ENCODE measurements at regions not wholly inside any gene's neighbourhood (a gene's known extent, or its start where the extent isn't known, plus 50 kb on each side); places are given as distances from the start of the nearest gene placed in this dataset.
A peak's percentile ranks its signal among the peaks of the same experiment; 100 is the strongest.

- no peak overlapping the region for H3K4me3 ChIP-seq (replicated peaks; ENCODE audit: insufficient read depth, low read length)
- TF ChIP-seq, protein P1, sequence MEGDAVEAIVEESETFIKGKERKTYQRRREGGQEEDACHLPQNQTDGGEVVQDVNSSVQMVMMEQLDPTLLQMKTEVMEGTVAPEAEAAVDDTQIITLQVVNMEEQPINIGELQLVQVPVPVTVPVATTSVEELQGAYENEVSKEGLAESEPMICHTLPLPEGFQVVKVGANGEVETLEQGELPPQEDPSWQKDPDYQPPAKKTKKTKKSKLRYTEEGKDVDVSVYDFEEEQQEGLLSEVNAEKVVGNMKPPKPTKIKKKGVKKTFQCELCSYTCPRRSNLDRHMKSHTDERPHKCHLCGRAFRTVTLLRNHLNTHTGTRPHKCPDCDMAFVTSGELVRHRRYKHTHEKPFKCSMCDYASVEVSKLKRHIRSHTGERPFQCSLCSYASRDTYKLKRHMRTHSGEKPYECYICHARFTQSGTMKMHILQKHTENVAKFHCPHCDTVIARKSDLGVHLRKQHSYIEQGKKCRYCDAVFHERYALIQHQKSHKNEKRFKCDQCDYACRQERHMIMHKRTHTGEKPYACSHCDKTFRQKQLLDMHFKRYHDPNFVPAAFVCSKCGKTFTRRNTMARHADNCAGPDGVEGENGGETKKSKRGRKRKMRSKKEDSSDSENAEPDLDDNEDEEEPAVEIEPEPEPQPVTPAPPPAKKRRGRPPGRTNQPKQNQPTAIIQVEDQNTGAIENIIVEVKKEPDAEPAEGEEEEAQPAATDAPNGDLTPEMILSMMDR (IDR thresholded peaks at IDR 0.05; ENCODE audit: insufficient read depth, low read length), result peak; percentile 4
- TF ChIP-seq POLR2AphosphoS5 (IDR thresholded peaks at IDR 0.05; ENCODE audit: low read depth), result no peak
- no peak for DNase-seq (ENCODE audit: low read depth in 1 of 2, low spot score in 1 of 2)
- H3K27me3 ChIP-seq (ENCODE audit: insufficient read depth, poor library complexity, severe bottlenecking), result no peaks in the 10 kb centered on the region
- no peak overlapping the region for H3K27ac ChIP-seq (replicated peaks)
Measured at GRCh38 chr5:92518318-92518904, 1062.6 kb downstream of the NR2F1-AS1 start.

DNA sequence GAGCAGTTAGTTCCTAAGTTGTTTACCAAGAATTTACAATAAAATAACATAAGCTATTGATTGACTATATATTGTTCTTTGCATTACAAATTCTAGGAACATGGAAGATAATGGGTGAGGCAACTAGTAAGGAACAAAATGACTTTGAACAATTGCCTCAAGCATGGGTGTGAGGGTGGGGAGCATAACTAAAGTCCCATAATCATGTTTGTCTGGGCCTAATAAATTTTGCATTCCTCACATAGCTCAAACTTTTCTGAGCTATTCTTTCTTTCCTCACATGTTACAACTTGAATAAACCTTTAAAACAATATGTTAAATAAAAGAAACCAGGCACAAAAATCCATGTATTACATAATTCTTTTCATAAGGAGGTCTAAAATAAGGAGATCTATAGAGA lies 1066.1 kb downstream of the NR2F1-AS1 start:
- Histone ChIP-seq H3K27me3 (ENCODE audit: insufficient read depth, poor library complexity, severe bottlenecking) (no peaks in the 10 kb centered on the region), H3K27ac (replicated peaks) (no peak overlapping the region), H3K4me3 (replicated peaks; ENCODE audit: insufficient read depth, low read length) (no peak overlapping the region)
- TF ChIP-seq GABPA (IDR thresholded peaks at IDR 0.05; ENCODE audit: low read depth), result no peak
- TF ChIP-seq POLR2AphosphoS5 (IDR thresholded peaks at IDR 0.05; ENCODE audit: low read depth), result no peak
- no peak for TF ChIP-seq SPI1 (IDR thresholded peaks at IDR 0.05; ENCODE audit: borderline replicate concordance, low read depth)
- TF ChIP-seq, protein P1 (IDR thresholded peaks at IDR 0.05; ENCODE audit: insufficient read depth, low read length), result no peak
- TF ChIP-seq, protein P2, sequence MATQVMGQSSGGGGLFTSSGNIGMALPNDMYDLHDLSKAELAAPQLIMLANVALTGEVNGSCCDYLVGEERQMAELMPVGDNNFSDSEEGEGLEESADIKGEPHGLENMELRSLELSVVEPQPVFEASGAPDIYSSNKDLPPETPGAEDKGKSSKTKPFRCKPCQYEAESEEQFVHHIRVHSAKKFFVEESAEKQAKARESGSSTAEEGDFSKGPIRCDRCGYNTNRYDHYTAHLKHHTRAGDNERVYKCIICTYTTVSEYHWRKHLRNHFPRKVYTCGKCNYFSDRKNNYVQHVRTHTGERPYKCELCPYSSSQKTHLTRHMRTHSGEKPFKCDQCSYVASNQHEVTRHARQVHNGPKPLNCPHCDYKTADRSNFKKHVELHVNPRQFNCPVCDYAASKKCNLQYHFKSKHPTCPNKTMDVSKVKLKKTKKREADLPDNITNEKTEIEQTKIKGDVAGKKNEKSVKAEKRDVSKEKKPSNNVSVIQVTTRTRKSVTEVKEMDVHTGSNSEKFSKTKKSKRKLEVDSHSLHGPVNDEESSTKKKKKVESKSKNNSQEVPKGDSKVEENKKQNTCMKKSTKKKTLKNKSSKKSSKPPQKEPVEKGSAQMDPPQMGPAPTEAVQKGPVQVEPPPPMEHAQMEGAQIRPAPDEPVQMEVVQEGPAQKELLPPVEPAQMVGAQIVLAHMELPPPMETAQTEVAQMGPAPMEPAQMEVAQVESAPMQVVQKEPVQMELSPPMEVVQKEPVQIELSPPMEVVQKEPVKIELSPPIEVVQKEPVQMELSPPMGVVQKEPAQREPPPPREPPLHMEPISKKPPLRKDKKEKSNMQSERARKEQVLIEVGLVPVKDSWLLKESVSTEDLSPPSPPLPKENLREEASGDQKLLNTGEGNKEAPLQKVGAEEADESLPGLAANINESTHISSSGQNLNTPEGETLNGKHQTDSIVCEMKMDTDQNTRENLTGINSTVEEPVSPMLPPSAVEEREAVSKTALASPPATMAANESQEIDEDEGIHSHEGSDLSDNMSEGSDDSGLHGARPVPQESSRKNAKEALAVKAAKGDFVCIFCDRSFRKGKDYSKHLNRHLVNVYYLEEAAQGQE (IDR thresholded peaks at IDR 0.05; ENCODE audit: insufficient replicate concordance, low read depth), result no peak
- DNase-seq (ENCODE audit: low read depth in 1 of 2, low spot score in 1 of 2), result no peak

GRCh38 chr5:92513067-92513466 lies 1068.0 kb downstream of the NR2F1-AS1 start:
- no peak for DNase-seq (ENCODE audit: low read depth in 1 of 2, low spot score in 1 of 2)
- no peak overlapping the region for H3K4me3 ChIP-seq (replicated peaks; ENCODE audit: insufficient read depth, low read length)
- H3K27ac ChIP-seq (replicated peaks), result no peak overlapping the region
- TF ChIP-seq, protein P2 (IDR thresholded peaks at IDR 0.05; ENCODE audit: insufficient replicate concordance, low read depth), result no peak
- no peak for TF ChIP-seq GABPA (IDR thresholded peaks at IDR 0.05; ENCODE audit: low read depth)
- TF ChIP-seq, protein P1 (IDR thresholded peaks at IDR 0.05; ENCODE audit: insufficient read depth, low read length), result no peak
- no peaks in the 10 kb centered on the region for H3K27me3 ChIP-seq (ENCODE audit: insufficient read depth, poor library complexity, severe bottlenecking)

DNA sequence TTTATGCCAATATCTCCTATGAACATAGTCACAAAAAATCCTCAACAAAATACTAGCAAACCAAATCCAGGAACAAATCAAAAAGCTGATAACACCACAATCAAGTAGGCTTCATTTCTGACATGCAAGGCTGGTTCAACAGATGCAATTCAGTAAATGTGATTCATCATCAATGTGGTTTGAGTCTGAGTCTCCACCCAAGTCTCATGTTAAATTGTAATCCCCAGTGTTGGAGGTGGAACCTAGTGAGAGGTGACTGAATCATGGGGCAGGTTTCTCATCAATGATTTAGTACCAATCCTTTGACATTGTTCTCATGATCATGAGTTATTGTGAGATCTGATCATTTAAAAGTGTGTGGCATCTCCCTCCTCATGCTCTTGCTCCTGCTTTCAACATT lies 1072.7 kb downstream of the NR2F1-AS1 start:
- Histone ChIP-seq H3K27me3 (ENCODE audit: insufficient read depth, poor library complexity, severe bottlenecking) (no peaks in the 10 kb centered on the region), H3K4me3 (replicated peaks; ENCODE audit: insufficient read depth, low read length) (no peak overlapping the region), H3K27ac (replicated peaks) (no peak overlapping the region)
- TF ChIP-seq, protein P1 (IDR thresholded peaks at IDR 0.05; ENCODE audit: insufficient read depth, low read length), result no peak
- TF ChIP-seq, protein P2 (IDR thresholded peaks at IDR 0.05; ENCODE audit: insufficient replicate concordance, low read depth), result no peak
- no peak for TF ChIP-seq SPI1 (IDR thresholded peaks at IDR 0.05; ENCODE audit: borderline replicate concordance, low read depth)
- no peak for TF ChIP-seq POLR2AphosphoS5 (IDR thresholded peaks at IDR 0.05; ENCODE audit: low read depth)
- TF ChIP-seq GABPA (IDR thresholded peaks at IDR 0.05; ENCODE audit: low read depth), result no peak
- no peak for DNase-seq (ENCODE audit: low read depth in 1 of 2, low spot score in 1 of 2)

Data from HL-60 (cell line).